HG02571 (cell line): ENCODE measurements at regions not wholly inside any gene's neighbourhood (a gene's known extent, or its start where the extent isn't known, plus 50 kb on each side); places are given as distances from the start of the nearest gene placed in this dataset.
"Not testable (repeated sequence)": the region's sequence is repeated elsewhere in the genome, so short reads cannot be mapped to it uniquely, and the experiment has no call there.

ENCODE experiments used
- ATAC-seq: cut with Tn5 transposase; IDR thresholded peaks from one replicate; pipeline ENCODE4 v1.9.1; 2021; ENCODE audit warnings: mild to moderate bottlenecking, moderate library complexity; ENCODE audit not compliant: unreplicated experiment

- ATAC-seq = no peak
Observed at GRCh38 chr5:29148581-29148980, 2044.9 kb upstream of the CDH6 start.

GRCh38 chr5:29148073-29148472 is 2045.4 kb upstream of the CDH6 start:
- ATAC-seq = no peak

GRCh38 chr5:29143266-29143665 is 2050.2 kb upstream of the CDH6 start:
- ATAC-seq = no peak

- no peak for ATAC-seq
Observed at GRCh38 chr5:29134418-29134817, 2059.1 kb upstream of the CDH6 start.

- ATAC-seq = no peak
Observed at GRCh38 chr5:29131285-29131684, 2062.2 kb upstream of the CDH6 start.

GRCh38 chr5:29130786-29131185 is 2062.7 kb upstream of the CDH6 start:
- no peak for ATAC-seq

GRCh38 chr5:29127524-29128156 is 2065.8 kb upstream of the CDH6 start:
- ATAC-seq = not testable (repeated sequence)

- not testable (repeated sequence) for ATAC-seq
Observed at GRCh38 chr5:29126462-29126861, 2067.0 kb upstream of the CDH6 start.

- no peak for ATAC-seq
Observed at GRCh38 chr5:29122306-29122705, 2071.2 kb upstream of the CDH6 start.

GRCh38 chr5:29114331-29114768 is 2076.0 kb upstream of the CDH9 start:
- ATAC-seq = no peak

- no peak for ATAC-seq
Observed at GRCh38 chr5:29113516-29113915, 2075.1 kb upstream of the CDH9 start.

- no peak for ATAC-seq
Observed at GRCh38 chr5:29099585-29099984, 2061.2 kb upstream of the CDH9 start.

- ATAC-seq = no peak
Observed at GRCh38 chr5:29089591-29090130, 2051.3 kb upstream of the CDH9 start.

GRCh38 chr5:29085142-29085541 is 2046.8 kb upstream of the CDH9 start:
- no peak for ATAC-seq

GRCh38 chr5:29079771-29080170 is 2041.4 kb upstream of the CDH9 start:
- ATAC-seq = no peak

- no peak for ATAC-seq
Observed at GRCh38 chr5:29077451-29077850, 2039.1 kb upstream of the CDH9 start.

- ATAC-seq = no peak
Observed at GRCh38 chr5:29069104-29069402, 2030.7 kb upstream of the CDH9 start.

GRCh38 chr5:29061381-29061780 is 2023.0 kb upstream of the CDH9 start:
- no peak for ATAC-seq

- ATAC-seq = no peak
Observed at GRCh38 chr5:29054694-29055093, 2016.3 kb upstream of the CDH9 start.

GRCh38 chr5:29054282-29054681 is 2015.9 kb upstream of the CDH9 start:
- ATAC-seq = no peak

- no peak for ATAC-seq
Observed at GRCh38 chr5:29051509-29051908, 2013.1 kb upstream of the CDH9 start.

- ATAC-seq = no peak
Observed at GRCh38 chr5:29042152-29042551, 2003.8 kb upstream of the CDH9 start.

- ATAC-seq = no peak
Observed at GRCh38 chr5:29040404-29040803, 2002.0 kb upstream of the CDH9 start.
